Stomach (tissue), 4 donors: ENCODE measurements at regions not wholly inside any gene's neighbourhood (a gene's known extent, or its start where the extent isn't known, plus 50 kb on each side); places are given as distances from the start of the nearest gene placed in this dataset.

ENCODE experiments used
- EP300 ChIP-seq: sonication (generic); formaldehyde crosslinking; IDR thresholded peaks from one replicate; pipeline ENCODE4 v1.6.1; 2017; ENCODE audit warnings: antibody characterized with exemption
- POLR2A ChIP-seq, 4 donors: fragments of 450-650 bp; IDR thresholded peaks; one replicate each; pipeline ENCODE4 v1.6.1; 2016; ENCODE audit warnings: antibody characterized with exemption in 4 of 4, control low read depth in 2 of 4, mild to moderate bottlenecking in 1 of 4, moderate library complexity in 1 of 4
- POLR2AphosphoS5 ChIP-seq, 3 donors: sonication (generic); formaldehyde crosslinking; IDR thresholded peaks; one replicate each; pipeline ENCODE4 v1.6.1; 2016; ENCODE audit warnings: antibody characterized with exemption in 3 of 3
- TF ChIP-seq, protein P1 (sequence below), 7 experiments: fragments of 450-650 bp in 4 of 7; fragments of 200-600 bp in 3 of 7; sonication (generic) in 3 of 7; IDR thresholded peaks; one replicate each; pipeline ENCODE4 v1.5.1; 2016 to 2019; ENCODE audit warnings: antibody characterized with exemption in 7 of 7, control low read depth in 2 of 7, mild to moderate bottlenecking in 1 of 7

DNA sequence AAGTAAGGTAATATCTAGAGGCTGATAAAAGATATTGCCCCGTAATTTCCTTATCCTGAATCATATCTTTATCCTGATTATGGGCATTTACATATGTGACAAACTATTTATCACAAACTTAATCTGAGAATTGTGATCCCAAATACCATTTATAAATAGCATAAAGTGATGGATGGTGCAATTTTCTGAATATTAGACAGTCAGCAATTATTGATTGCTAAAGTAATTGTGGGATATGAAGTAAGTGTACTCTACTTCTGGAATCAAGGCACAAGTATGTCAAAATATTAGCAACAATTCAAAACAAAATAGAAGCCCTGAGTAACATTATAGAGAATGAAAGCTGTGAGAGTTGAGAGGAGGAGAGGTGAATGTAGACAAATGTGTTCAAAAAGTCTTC lies 361.9 kb upstream of the CDH6 start:
- TF ChIP-seq, protein P1, sequence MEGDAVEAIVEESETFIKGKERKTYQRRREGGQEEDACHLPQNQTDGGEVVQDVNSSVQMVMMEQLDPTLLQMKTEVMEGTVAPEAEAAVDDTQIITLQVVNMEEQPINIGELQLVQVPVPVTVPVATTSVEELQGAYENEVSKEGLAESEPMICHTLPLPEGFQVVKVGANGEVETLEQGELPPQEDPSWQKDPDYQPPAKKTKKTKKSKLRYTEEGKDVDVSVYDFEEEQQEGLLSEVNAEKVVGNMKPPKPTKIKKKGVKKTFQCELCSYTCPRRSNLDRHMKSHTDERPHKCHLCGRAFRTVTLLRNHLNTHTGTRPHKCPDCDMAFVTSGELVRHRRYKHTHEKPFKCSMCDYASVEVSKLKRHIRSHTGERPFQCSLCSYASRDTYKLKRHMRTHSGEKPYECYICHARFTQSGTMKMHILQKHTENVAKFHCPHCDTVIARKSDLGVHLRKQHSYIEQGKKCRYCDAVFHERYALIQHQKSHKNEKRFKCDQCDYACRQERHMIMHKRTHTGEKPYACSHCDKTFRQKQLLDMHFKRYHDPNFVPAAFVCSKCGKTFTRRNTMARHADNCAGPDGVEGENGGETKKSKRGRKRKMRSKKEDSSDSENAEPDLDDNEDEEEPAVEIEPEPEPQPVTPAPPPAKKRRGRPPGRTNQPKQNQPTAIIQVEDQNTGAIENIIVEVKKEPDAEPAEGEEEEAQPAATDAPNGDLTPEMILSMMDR (IDR thresholded peaks at IDR 0.05): no peak
- no peak for TF ChIP-seq POLR2A (IDR thresholded peaks at IDR 0.05)
- no peak for TF ChIP-seq EP300
- no peak for TF ChIP-seq POLR2AphosphoS5 (IDR thresholded peaks at IDR 0.05)
